ENCODE measurements at regions not wholly inside any gene's neighbourhood (a gene's known extent, or its start where the extent isn't known, plus 50 kb on each side); places are given as distances from the start of the nearest gene placed in this dataset.

DNA sequence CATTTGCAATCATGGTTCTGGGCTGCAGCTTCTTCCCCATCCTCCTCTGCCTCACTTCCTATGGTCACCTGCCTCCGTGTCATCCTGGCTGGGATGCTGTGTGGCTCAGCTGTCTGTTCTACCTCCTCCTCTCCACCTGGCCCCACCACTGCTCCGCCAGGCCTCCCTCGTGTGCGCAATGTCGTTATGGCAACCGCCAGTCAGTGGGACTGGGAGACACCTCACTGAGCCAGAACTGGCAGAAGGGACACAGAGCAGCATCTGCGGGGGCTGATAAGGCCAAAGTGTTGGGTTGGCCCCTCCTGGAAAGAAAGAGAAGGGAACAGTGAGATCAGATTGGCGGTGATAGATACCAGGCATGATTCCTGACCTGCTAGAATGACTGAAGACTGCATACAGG, 527.5 kb downstream of the INHBA start:
- no peak for TF ChIP-seq CTCF (conservative IDR thresholded peaks at IDR 0.05; ENCODE audit: low read length)
- no peak for TF ChIP-seq EZH2phosphoT487 (IDR thresholded peaks at IDR 0.05; ENCODE audit: borderline replicate concordance)
